CD14-positive monocyte (primary cell): ENCODE measurements at regions not wholly inside any gene's neighbourhood (a gene's known extent, or its start where the extent isn't known, plus 50 kb on each side); places are given as distances from the start of the nearest gene placed in this dataset.

ENCODE experiments used
- DNase-seq, 3 donors: peaks; one replicate each; pipeline ENCODE4 v3.0.0-alpha.2; 2011 to 2022
- H2AFZ ChIP-seq: 2 replicates; pipeline ENCODE4 v1.6.0; 2012; ENCODE audit warnings: mild to moderate bottlenecking, low read depth, low read length, inconsistent platforms; ENCODE audit not compliant: insufficient read depth, poor library complexity, severe bottlenecking
- H3K27ac ChIP-seq, 2 donors: 1 replicate in 1 of 2; 2 replicates in 1 of 2; pipeline ENCODE4 v1.5.1; 2012 to 2013; ENCODE audit warnings: low read length in 2 of 2, control low read depth in 1 of 2, inconsistent platforms in 1 of 2, low read depth in 1 of 2, mild to moderate bottlenecking in 1 of 2
- H3K27me3 ChIP-seq, 2 donors: one replicate each; pipeline versions ENCODE4 v1.6.0 to v1.6.1; 2011 to 2013; ENCODE audit warnings: low read length in 2 of 2; ENCODE audit not compliant: control insufficient read depth in 2 of 2, insufficient read depth in 2 of 2
- H3K36me3 ChIP-seq, 2 donors: replicated peaks in 1 of 2; 1 replicate in 1 of 2; 2 replicates in 1 of 2; pipeline versions ENCODE4 v1.5.1 to v1.6.1; 2012 to 2013; ENCODE audit warnings: low read length in 2 of 2, control low read depth in 1 of 2, inconsistent platforms in 1 of 2, mild to moderate bottlenecking in 1 of 2; ENCODE audit not compliant: insufficient read depth in 2 of 2, control insufficient read depth in 1 of 2
- H3K4me1 ChIP-seq, 2 donors: 1 replicate in 1 of 2; 2 replicates in 1 of 2; pipeline versions ENCODE4 v1.5.1 to v1.6.1; 2012 to 2013; ENCODE audit warnings: low read length in 2 of 2, control low read depth in 1 of 2, inconsistent platforms in 1 of 2, mild to moderate bottlenecking in 1 of 2, moderate library complexity in 1 of 2; ENCODE audit not compliant: insufficient read depth in 2 of 2, control insufficient read depth in 1 of 2
- H3K4me2 ChIP-seq: replicated peaks from 2 replicates; pipeline ENCODE3; 2012; ENCODE audit warnings: low read length, moderate library complexity, mild to moderate bottlenecking; ENCODE audit not compliant: poor library complexity, severe bottlenecking; ENCODE audit errors: extremely low read depth
- H3K4me3 ChIP-seq, 3 experiments: fragments of 200-600 bp in 1 of 3; sonication (generic) in 1 of 3; replicated peaks in 1 of 3; 1 replicate in 2 of 3; 2 replicates in 1 of 3; pipeline ENCODE4 v1.5.1; 2011 to 2013; ENCODE audit warnings: low read length in 3 of 3, mild to moderate bottlenecking in 3 of 3, control low read depth in 2 of 3, low read depth in 2 of 3, inconsistent platforms in 1 of 3, moderate library complexity in 1 of 3
- H3K79me2 ChIP-seq: 2 replicates; pipeline ENCODE4 v1.6.0; 2012; ENCODE audit warnings: mild to moderate bottlenecking, control low read depth, inconsistent platforms, low read length, moderate library complexity; ENCODE audit not compliant: insufficient read depth
- H3K9ac ChIP-seq: 2 replicates; pipeline ENCODE4 v1.6.0; 2017; ENCODE audit warnings: low read length, mild to moderate bottlenecking; ENCODE audit not compliant: insufficient read depth, poor library complexity, severe bottlenecking
- H3K9me3 ChIP-seq, 2 donors: replicated peaks in 1 of 2; 1 replicate in 1 of 2; 2 replicates in 1 of 2; pipeline versions ENCODE4 v1.5.1 to v1.6.1; 2012 to 2013; ENCODE audit warnings: low read length in 2 of 2, control low read depth in 1 of 2; ENCODE audit not compliant: control insufficient read depth in 1 of 2, insufficient read depth in 1 of 2
- H4K20me1 ChIP-seq: 2 replicates; pipeline ENCODE4 v1.6.0; 2012; ENCODE audit warnings: mild to moderate bottlenecking, low read length, control low read depth, moderate library complexity; ENCODE audit not compliant: insufficient read depth
- H3K27ac Mint-ChIP-seq, 7 donors: one replicate each; pipeline ENCODE4 v1.8.0; 2020; ENCODE audit warnings: mild to moderate bottlenecking in 7 of 7, mixed read lengths in 7 of 7, moderate library complexity in 6 of 7, inconsistent platforms in 2 of 7
- H3K27me3 Mint-ChIP-seq, 3 donors: one replicate each; pipeline ENCODE4 v1.8.0; 2021 to 2022; ENCODE audit warnings: low read depth in 3 of 3, mild to moderate bottlenecking in 3 of 3, mixed read lengths in 3 of 3, moderate library complexity in 3 of 3, inconsistent platforms in 1 of 3
- H3K36me3 Mint-ChIP-seq, 2 donors: one replicate each; pipeline ENCODE4 v1.8.0; 2020; ENCODE audit warnings: mixed read lengths in 2 of 2, inconsistent platforms in 1 of 2, mild to moderate bottlenecking in 1 of 2
- H3K4me1 Mint-ChIP-seq: one replicate; pipeline ENCODE4 v1.8.0; 2020; ENCODE audit warnings: mild to moderate bottlenecking, mixed read lengths
- H3K4me3 Mint-ChIP-seq, 2 donors: one replicate each; pipeline ENCODE4 v1.8.0; 2020; ENCODE audit warnings: mild to moderate bottlenecking in 2 of 2, mixed read lengths in 2 of 2, moderate library complexity in 1 of 2
- H3K9me3 Mint-ChIP-seq, 7 donors: one replicate each; pipeline ENCODE4 v1.8.0; 2020 to 2022; ENCODE audit warnings: mixed read lengths in 7 of 7, mild to moderate bottlenecking in 6 of 7, moderate library complexity in 6 of 7, inconsistent platforms in 2 of 7
- WGBS: methylation state at CpG from one replicate; pipeline ENCODE4 v1.1.5; 2013; ENCODE audit warnings: missing lambda C conversion rate; ENCODE audit not compliant: insufficient coverage; 5-methylcytosine and 5-hydroxymethylcytosine counted together
- intact Hi-C, 2 donors: fragments of 100-400 bp; cut with micrococcal nuclease; formaldehyde crosslinking; loops; one replicate each; pipeline versions ENCODE4 v1.15.0 to v1.15.1; 2023
- TF ChIP-seq, protein P1 (sequence below): fragments of 200-600 bp; IDR thresholded peaks from one replicate; pipeline ENCODE4 v1.8.0; 2022; ENCODE audit warnings: antibody characterized with exemption, mild to moderate bottlenecking

- TF ChIP-seq, protein P1, sequence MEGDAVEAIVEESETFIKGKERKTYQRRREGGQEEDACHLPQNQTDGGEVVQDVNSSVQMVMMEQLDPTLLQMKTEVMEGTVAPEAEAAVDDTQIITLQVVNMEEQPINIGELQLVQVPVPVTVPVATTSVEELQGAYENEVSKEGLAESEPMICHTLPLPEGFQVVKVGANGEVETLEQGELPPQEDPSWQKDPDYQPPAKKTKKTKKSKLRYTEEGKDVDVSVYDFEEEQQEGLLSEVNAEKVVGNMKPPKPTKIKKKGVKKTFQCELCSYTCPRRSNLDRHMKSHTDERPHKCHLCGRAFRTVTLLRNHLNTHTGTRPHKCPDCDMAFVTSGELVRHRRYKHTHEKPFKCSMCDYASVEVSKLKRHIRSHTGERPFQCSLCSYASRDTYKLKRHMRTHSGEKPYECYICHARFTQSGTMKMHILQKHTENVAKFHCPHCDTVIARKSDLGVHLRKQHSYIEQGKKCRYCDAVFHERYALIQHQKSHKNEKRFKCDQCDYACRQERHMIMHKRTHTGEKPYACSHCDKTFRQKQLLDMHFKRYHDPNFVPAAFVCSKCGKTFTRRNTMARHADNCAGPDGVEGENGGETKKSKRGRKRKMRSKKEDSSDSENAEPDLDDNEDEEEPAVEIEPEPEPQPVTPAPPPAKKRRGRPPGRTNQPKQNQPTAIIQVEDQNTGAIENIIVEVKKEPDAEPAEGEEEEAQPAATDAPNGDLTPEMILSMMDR = no peak
- H3K9ac ChIP-seq = no peak overlapping the region
- Mint-ChIP-seq H3K27ac (no peak overlapping the region), H3K4me1 (no peaks in the 10 kb centered on the region), H3K36me3 (no peaks in the 10 kb centered on the region), H3K9me3 (no peaks in the 10 kb centered on the region), H3K27me3 (peaks cover 2 to 4% (median 4%) of the 10 kb centered on the region in 3 donors), H3K4me3 (no peak overlapping the region)
- H2AFZ ChIP-seq = no peak overlapping the region
- intact Hi-C loops = no loop called here
- no peak overlapping the region for H3K4me2 ChIP-seq
- WGBS = no CpG with 5 or more reads among the region's 1 CpG
- no peaks in the 10 kb centered on the region for H3K36me3 ChIP-seq
- H3K4me1 ChIP-seq = no peaks in the 10 kb centered on the region
- no peak overlapping the region for H3K4me3 ChIP-seq
- no peak for DNase-seq
- H3K79me2 ChIP-seq = no peaks in the 10 kb centered on the region
- H3K27ac ChIP-seq = no peak overlapping the region
- H3K9me3 ChIP-seq = no peaks in the 10 kb centered on the region
- H3K27me3 ChIP-seq = no peaks in the 10 kb centered on the region
- no peaks in the 10 kb centered on the region for H4K20me1 ChIP-seq
These were observed 125.2 kb upstream of the PMEPA1 start for GRCh38 chr20:57835074-57835452.

GRCh38 chr20:57834306-57835073 is 124.7 kb upstream of the PMEPA1 start:
- Histone ChIP-seq H3K4me1 (no peaks in the 10 kb centered on the region), H3K9ac (no peak overlapping the region), H3K4me2 (no peak overlapping the region), H4K20me1 (no peaks in the 10 kb centered on the region), H3K9me3 (no peaks in the 10 kb centered on the region), H3K79me2 (no peaks in the 10 kb centered on the region), H3K27me3 (no peaks in the 10 kb centered on the region), H2AFZ (no peak overlapping the region), H3K4me3 (no peak overlapping the region), H3K27ac (no peak overlapping the region), H3K36me3 (no peaks in the 10 kb centered on the region)
- TF ChIP-seq, protein P1 = no peak
- Mint-ChIP-seq H3K9me3 (no peaks in the 10 kb centered on the region), H3K27ac (peak overlapping the region in 1 of 7 donors; percentile 54), H3K27me3 (peaks cover 1 to 4% (median 2%) of the 10 kb centered on the region in 3 donors), H3K4me3 (no peak overlapping the region), H3K36me3 (no peaks in the 10 kb centered on the region), H3K4me1 (no peaks in the 10 kb centered on the region)
- DNase-seq = no peak
- intact Hi-C loops = no loop called here
- 92% methylated on average over 15 of the region's 17 CpGs for WGBS
